Stimulated activated CD8-positive, alpha-beta memory T cell treated with anti-CD3 and anti-CD28 coated beads, Interleukin-4, amount 100 ng/mL, for 4 hours (primary cell): ENCODE measurements at regions not wholly inside any gene's neighbourhood (a gene's known extent, or its start where the extent isn't known, plus 50 kb on each side); places are given as distances from the start of the nearest gene placed in this dataset.
"Not testable (repeated sequence)": the region's sequence is repeated elsewhere in the genome, so short reads cannot be mapped to it uniquely, and the experiment has no call there.

Source experiments
- DNase-seq, 2 donors: peaks; one replicate each; pipeline ENCODE4 v3.0.0-alpha.2; 2020; ENCODE audit warnings: low read depth in 2 of 2, low spot score in 1 of 2

- DNase-seq, result no peak
Observed at GRCh38 chr12:107144441-107144840, 51.1 kb upstream of the CRY1 start.

- DNase-seq, result no peak
Observed at GRCh38 chr12:107144990-107145389, 51.6 kb upstream of the CRY1 start.

- no peak for DNase-seq
Observed at GRCh38 chr12:107145397-107145796, 52.0 kb upstream of the CRY1 start.

- no peak for DNase-seq
Observed at GRCh38 chr12:107148107-107148506, 54.8 kb upstream of the CRY1 start.

GRCh38 chr12:107152315-107152714 lies 59.0 kb upstream of the CRY1 start:
- DNase-seq, result no peak

- DNase-seq, result no peak
Observed at GRCh38 chr12:107159384-107159900, 66.1 kb upstream of the CRY1 start.

- DNase-seq, result no peak
Observed at GRCh38 chr12:107163413-107163812, 70.1 kb upstream of the CRY1 start.

GRCh38 chr12:107164392-107164791 lies 71.0 kb upstream of the CRY1 start:
- DNase-seq, result no peak

- no peak for DNase-seq
Observed at GRCh38 chr12:107165581-107165980, 72.2 kb upstream of the CRY1 start.

GRCh38 chr12:107167756-107168155 lies 74.4 kb upstream of the CRY1 start:
- no peak for DNase-seq

- DNase-seq, result no peak
Observed at GRCh38 chr12:107169200-107169599, 75.9 kb upstream of the CRY1 start.

GRCh38 chr12:107178776-107179175 lies 85.4 kb upstream of the CRY1 start:
- no peak for DNase-seq

- DNase-seq, result no peak
Observed at GRCh38 chr12:107179871-107180270, 86.5 kb upstream of the CRY1 start.

- DNase-seq, result no peak
Observed at GRCh38 chr12:107180272-107180671, 86.9 kb upstream of the CRY1 start.

GRCh38 chr12:107184359-107184930 lies 91.1 kb upstream of the CRY1 start:
- DNase-seq, result no peak

GRCh38 chr12:107196681-107197080 lies 103.3 kb upstream of the CRY1 start:
- no peak for DNase-seq

GRCh38 chr12:107200394-107200793 lies 107.0 kb upstream of the CRY1 start:
- DNase-seq, result no peak

- no peak for DNase-seq
Observed at GRCh38 chr12:107207931-107208525, 114.7 kb upstream of the CRY1 start.

- not testable (repeated sequence) for DNase-seq
Observed at GRCh38 chr12:107209700-107210099, 116.4 kb upstream of the CRY1 start.

GRCh38 chr12:107214373-107214773 lies 121.0 kb upstream of the CRY1 start:
- DNase-seq, result not testable (repeated sequence)

- not testable (repeated sequence) for DNase-seq
Observed at GRCh38 chr12:107216411-107216810, 123.1 kb upstream of the CRY1 start.

- no peak for DNase-seq
Observed at GRCh38 chr12:107219301-107219700, 126.0 kb upstream of the CRY1 start.

- DNase-seq, result no peak
Observed at GRCh38 chr12:107221913-107222312, 128.6 kb upstream of the CRY1 start.
